H1 (cell line): ENCODE measurements at regions not wholly inside any gene's neighbourhood (a gene's known extent, or its start where the extent isn't known, plus 50 kb on each side); places are given as distances from the start of the nearest gene placed in this dataset.

Experiments
- CTBP2 ChIP-seq: IDR thresholded peaks from 2 replicates; pipeline ENCODE4 v1.7.0; 2011; ENCODE audit warnings: borderline replicate concordance, mild to moderate bottlenecking, moderate library complexity, mixed read lengths, low read length; ENCODE audit not compliant: insufficient read depth, insufficient read length
- NRF1 ChIP-seq: IDR thresholded peaks from 2 replicates; pipeline ENCODE4 v1.6.1; 2011; ENCODE audit warnings: mild to moderate bottlenecking, low read depth, low read length, improper control_type of control experiment
- RAD21 ChIP-seq, 2 experiments: IDR thresholded peaks in 1 of 2; conservative IDR thresholded peaks in 1 of 2; 2 replicates each; pipeline ENCODE4 v1.6.1; 2011; ENCODE audit warnings: low read depth in 2 of 2, low read length in 2 of 2, improper control_type of control experiment in 1 of 2, inconsistent platforms in 1 of 2, mild to moderate bottlenecking in 1 of 2, moderate library complexity in 1 of 2

DNA sequence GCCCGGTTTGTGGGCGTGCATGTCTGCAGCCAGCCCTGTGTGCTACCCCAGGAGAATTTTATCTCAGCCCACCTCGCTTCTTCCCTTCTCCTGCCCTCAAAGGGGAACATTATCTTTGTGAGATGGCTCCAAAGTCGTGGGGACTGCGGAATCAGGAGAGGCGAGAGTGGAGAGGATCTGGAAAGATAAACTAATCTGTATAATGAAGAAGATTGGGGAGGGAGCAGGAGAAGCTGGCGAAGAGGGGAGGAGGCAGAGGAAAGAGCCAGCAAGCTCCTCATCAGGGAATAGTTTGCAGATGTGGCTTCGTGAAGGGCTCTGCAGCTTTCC, 310.3 kb downstream of the MATN1 start (continued):
- TF ChIP-seq RAD21 (IDR thresholded peaks at IDR 0.05 in 1 of 2, conservative IDR thresholded peaks at IDR 0.05 in 1 of 2; ENCODE audit: low read depth in 2 of 2, low read length in 2 of 2) (no peak), CTBP2 (no peak), NRF1 (no peak)
